Neuron (in vitro differentiated cells): ENCODE measurements at regions not wholly inside any gene's neighbourhood (a gene's known extent, or its start where the extent isn't known, plus 50 kb on each side); places are given as distances from the start of the nearest gene placed in this dataset.

Source experiments
- H2AFZ ChIP-seq: one replicate; pipeline ENCODE4 v1.6.1; 2013; ENCODE audit warnings: low read depth, mild to moderate bottlenecking, inconsistent platforms, low read length, moderate library complexity
- H3K27me3 ChIP-seq: one replicate; pipeline ENCODE4 v1.6.1; 2013; ENCODE audit warnings: low read length; ENCODE audit not compliant: insufficient read depth
- H3K36me3 ChIP-seq: one replicate; pipeline ENCODE4 v1.6.1; 2013; ENCODE audit warnings: low read length; ENCODE audit not compliant: insufficient read depth
- H3K4me1 ChIP-seq: one replicate; pipeline ENCODE4 v1.6.1; 2013; ENCODE audit warnings: low read length; ENCODE audit not compliant: insufficient read depth
- H3K4me3 ChIP-seq: 2 replicates; pipeline ENCODE4 v1.5.1; 2013; ENCODE audit warnings: mild to moderate bottlenecking, low read length, moderate library complexity
- H3K9me3 ChIP-seq: one replicate; pipeline ENCODE4 v1.6.1; 2013; ENCODE audit warnings: low read length

DNA sequence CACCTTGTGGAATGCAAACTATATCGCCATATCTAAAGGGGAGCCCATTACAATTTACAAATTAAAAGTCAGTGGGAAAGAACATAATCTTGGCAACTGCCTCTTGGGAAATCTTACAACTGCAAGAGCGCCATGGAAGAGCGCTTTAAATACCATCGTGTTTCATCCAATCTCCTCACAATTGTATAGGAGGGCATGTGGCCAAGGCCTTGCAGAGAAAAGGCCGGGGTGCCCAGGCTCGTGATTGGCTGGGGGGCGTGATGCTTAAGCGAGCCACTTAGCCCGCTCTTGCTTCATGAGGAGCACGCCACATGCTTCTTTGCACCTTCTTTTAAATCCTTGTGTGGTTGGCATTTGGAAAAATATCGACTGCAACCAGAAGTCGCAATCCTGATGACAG lies 69.8 kb upstream of the NFIB start:
- H3K36me3 ChIP-seq, result no peaks in the 10 kb centered on the region
- no peaks in the 10 kb centered on the region for H3K9me3 ChIP-seq
- no peak overlapping the region for H3K4me3 ChIP-seq
- H2AFZ ChIP-seq, result no peak overlapping the region
- no peaks in the 10 kb centered on the region for H3K4me1 ChIP-seq
- H3K27me3 ChIP-seq, result no peaks in the 10 kb centered on the region

DNA sequence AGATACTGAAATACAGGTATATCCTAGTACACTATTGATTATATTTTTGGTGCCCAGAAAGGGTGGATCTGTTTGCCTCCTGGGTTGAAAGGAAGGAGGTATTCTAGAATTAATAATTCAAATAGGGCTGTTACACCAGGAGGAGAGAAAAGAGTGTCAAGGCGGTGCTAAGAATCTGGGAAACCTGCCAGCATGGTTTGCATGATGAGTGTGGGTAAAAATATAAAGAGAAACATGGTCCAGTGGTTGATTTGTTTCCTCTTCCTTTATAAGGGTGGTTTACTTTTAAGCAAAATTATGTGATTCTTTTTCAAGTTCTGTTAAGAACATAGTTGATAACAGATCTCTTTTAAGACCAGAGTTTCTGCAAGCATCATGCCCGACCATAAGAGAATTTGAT lies 69.4 kb upstream of the NFIB start:
- Histone ChIP-seq H3K9me3 (no peaks in the 10 kb centered on the region), H3K36me3 (no peaks in the 10 kb centered on the region), H3K27me3 (no peaks in the 10 kb centered on the region), H2AFZ (no peak overlapping the region), H3K4me3 (no peak overlapping the region), H3K4me1 (no peaks in the 10 kb centered on the region)

DNA sequence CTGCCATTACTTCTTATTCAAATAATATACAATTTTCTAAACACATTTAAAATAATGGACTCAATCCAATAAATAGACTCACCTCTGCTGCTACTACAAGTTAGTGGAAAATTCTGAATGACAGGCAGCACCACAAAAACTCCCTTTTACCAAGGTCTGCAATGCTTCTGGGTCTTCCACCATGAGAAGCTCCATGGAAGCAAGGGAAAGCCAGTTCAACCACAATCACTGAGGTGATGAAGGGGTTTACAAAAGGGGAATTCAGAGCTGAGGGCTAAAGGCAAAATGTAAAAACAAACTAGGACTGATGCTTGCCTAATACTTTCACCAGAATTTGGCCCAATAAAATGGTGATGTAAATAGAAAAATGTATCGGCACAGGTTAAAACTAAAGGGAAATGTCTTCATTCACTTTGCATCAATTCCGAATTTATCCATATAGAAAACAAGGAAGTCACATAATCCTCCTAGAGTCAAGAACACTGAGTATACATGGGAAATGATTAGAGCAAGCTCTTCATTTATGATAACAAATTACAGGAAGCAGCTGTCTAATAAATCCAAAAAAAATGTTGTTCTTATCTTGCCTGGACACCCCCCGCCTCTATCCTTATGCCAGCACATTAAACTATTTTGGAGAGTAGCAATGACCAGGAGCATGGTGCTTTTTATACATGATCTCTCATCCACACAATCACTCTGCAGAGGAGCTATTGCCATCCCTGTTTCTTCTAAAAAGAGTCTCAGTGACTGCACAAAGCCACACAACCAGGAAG lies 66.3 kb upstream of the NFIB start:
- Histone ChIP-seq H2AFZ (no peak overlapping the region), H3K36me3 (no peaks in the 10 kb centered on the region)

DNA sequence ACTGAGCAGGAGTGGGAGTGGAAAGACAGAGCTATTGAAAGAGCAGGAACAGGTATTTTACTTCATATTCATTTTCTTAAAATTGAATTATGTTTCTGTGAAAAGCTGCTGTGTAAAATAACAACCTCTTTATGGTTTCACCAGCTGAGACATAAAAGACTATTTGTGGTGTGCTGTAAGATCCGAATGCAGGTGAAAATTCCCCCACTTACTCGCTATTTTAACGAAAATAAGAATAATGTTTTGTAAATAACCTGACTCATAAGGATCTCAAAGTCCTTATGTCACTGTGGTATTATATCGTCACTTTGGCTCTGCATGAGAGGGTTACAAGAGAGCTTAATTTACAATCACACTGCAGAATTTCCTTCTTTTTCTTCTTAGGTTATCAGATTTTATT lies 65.3 kb upstream of the NFIB start:
- no peaks in the 10 kb centered on the region for H3K9me3 ChIP-seq
- no peaks in the 10 kb centered on the region for H3K27me3 ChIP-seq
- no peaks in the 10 kb centered on the region for H3K36me3 ChIP-seq
- H2AFZ ChIP-seq, result no peak overlapping the region
- H3K4me1 ChIP-seq, result no peaks in the 10 kb centered on the region
- H3K4me3 ChIP-seq, result no peak overlapping the region

More for the DNA sequence above, 66.3 kb upstream of the NFIB start:
- Histone ChIP-seq H3K27me3 (no peaks in the 10 kb centered on the region), H3K4me3 (no peak overlapping the region), H3K9me3 (no peaks in the 10 kb centered on the region), H3K4me1 (no peaks in the 10 kb centered on the region)

DNA sequence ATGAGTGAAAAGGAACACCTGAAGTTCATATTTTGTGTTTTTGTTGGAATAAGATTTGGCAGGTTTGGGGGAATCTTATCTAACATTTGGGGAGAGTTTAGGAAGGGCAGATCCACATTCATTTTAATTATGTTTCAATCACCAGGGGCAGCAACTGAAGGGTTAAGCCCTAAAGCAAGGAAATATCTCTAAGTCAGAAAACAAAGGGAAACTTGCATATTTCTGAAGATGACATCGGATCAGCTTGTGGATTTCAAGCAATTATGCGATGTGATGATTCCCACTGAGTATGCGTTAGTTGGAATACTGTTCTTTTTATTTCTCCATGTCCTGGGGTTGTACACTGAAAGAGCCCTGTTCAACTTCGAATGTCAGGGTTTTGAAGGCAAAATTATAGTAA lies 59.8 kb upstream of the NFIB start:
- Histone ChIP-seq H3K4me3 (no peak overlapping the region), H3K4me1 (peaks cover 5% of the 10 kb centered on the region), H3K36me3 (no peaks in the 10 kb centered on the region), H3K9me3 (no peaks in the 10 kb centered on the region), H2AFZ (no peak overlapping the region), H3K27me3 (no peaks in the 10 kb centered on the region)

DNA sequence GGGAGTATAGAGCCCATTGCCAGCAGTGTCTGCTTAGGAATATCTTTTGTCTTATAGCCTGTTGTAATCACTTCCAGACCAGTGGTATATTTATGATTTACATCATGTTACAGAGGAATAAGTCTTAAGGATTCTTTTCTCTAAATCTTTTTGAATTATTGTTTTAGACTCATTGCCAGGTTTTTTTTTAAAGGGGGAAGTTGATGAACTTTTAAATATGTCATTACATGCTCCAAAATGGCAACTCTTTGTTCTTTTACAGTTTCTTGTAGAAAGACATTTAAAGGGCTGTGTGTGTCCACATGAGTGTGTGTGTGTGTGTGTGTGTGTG lies 59.4 kb upstream of the NFIB start:
- Histone ChIP-seq H3K4me1 (peaks cover 5% of the 10 kb centered on the region), H3K4me3 (no peak overlapping the region), H3K27me3 (no peaks in the 10 kb centered on the region)

DNA sequence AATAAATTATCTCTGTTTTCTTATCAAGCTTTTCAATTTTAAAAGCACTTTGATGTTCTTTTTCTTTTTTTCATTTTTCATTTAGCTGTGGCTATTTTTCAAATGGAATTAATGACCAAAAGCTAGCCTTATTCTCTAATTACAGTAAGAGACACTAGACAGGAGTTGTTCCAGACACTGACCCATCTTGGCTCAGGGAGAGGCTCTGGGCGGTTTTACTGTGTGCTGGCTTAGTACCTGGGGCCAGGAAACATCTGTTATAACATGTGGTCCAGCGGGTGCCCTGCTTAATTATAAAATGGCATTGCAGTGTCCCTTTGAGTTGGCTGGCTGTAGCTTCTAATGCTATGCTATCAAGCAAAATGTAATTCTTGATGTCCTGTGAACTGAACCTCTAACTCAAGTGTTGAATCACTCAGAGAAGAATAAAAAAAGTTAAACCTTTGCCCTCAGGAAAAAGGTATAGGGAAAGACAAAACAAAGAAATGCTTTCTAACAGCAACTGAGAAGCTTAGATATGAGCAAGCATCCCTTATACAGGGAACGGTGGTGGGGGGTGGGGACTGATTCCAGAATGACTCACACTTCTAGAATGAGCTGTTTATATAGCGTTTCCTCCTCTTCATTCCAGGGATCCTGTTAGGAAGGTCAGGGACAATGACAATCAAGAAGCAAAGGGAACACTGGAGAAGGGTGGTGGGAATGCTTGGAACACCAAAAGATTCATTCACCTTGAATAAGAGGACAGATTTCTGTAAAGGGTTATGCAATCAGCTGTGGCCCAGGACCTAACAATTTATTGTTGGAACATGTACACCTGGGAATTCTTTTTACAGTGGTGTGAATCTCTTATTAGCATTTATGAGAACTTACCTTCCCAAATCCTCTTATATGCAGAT lies 58.7 kb upstream of the NFIB start:
- H2AFZ ChIP-seq, result no peak overlapping the region
- H3K27me3 ChIP-seq, result no peaks in the 10 kb centered on the region
- no peak overlapping the region for H3K4me3 ChIP-seq
- H3K4me1 ChIP-seq, result peaks cover 5% of the 10 kb centered on the region
- no peaks in the 10 kb centered on the region for H3K36me3 ChIP-seq
- H3K9me3 ChIP-seq, result no peaks in the 10 kb centered on the region

More for the DNA sequence above, 59.4 kb upstream of the NFIB start:
- H3K36me3 ChIP-seq, result no peaks in the 10 kb centered on the region
- no peaks in the 10 kb centered on the region for H3K9me3 ChIP-seq
- H2AFZ ChIP-seq, result no peak overlapping the region

DNA sequence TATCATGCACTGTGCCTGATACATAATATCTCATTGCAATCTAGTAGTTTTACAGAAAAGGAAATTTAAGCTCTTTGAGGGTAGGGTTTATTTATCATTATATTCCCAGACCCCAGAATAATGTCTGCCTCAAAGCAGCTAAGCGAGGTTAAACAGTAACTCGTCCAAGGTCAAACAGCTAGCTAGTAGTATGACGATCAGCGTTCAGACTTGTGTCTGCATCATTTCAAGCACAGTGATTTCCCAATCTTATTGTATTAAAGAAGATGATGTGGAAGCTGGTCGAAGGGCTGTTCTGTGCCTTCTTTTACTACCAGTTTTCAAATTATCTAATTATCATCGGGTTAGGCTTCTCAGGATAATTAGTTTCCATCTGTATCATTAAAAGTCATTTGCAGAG lies 55.1 kb upstream of the NFIB start:
- H3K27me3 ChIP-seq, result no peaks in the 10 kb centered on the region
- H3K4me1 ChIP-seq, result peaks cover 5% of the 10 kb centered on the region
- H3K4me3 ChIP-seq, result no peak overlapping the region
- no peak overlapping the region for H2AFZ ChIP-seq
- no peaks in the 10 kb centered on the region for H3K9me3 ChIP-seq
- H3K36me3 ChIP-seq, result no peaks in the 10 kb centered on the region

DNA sequence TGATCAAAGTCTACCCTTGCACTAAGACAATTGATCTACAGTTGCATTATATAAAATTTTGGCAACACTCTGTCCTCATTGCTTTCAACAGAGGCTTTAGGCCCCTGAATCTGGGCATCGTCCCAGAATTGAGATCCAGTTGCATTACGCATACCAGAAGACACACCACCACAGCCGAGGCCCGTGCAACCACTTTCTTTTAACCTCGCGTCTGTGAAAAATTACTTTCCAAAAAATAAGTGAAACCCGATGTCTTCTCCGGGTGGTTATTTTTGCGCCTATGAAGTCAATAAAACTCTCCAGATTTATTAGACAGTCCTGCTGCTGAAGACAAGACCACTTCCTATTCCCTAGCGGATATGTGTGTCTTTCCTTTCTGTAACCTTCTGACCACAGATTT lies 52.1 kb upstream of the NFIB start:
- Histone ChIP-seq H3K27me3 (no peaks in the 10 kb centered on the region), H3K9me3 (no peaks in the 10 kb centered on the region), H3K36me3 (no peaks in the 10 kb centered on the region), H3K4me1 (no peaks in the 10 kb centered on the region), H3K4me3 (no peak overlapping the region), H2AFZ (no peak overlapping the region)

DNA sequence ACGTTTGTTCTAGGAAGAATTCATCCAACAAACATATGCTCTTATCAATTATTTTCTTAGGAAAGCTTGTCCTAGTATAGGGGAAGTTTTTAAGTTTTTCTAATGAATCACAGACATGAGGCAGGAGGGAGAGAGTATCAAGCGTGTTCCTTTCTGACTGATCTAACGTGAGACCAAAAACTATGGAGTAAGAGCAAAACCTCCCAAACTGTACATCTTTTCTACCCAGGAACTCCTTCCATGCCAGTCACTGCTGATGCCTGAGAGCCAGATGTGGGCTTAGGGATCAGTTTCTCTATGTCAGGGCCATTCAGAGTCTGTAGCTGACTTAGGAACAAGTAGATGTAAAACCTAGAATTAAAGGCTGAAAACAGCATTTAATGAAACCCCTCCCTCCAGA lies 51.7 kb upstream of the NFIB start:
- Histone ChIP-seq H3K27me3 (no peaks in the 10 kb centered on the region), H2AFZ (no peak overlapping the region), H3K36me3 (no peaks in the 10 kb centered on the region), H3K9me3 (no peaks in the 10 kb centered on the region), H3K4me3 (no peak overlapping the region), H3K4me1 (no peaks in the 10 kb centered on the region)
